ENCODE measurements at regions not wholly inside any gene's neighbourhood (a gene's known extent, or its start where the extent isn't known, plus 50 kb on each side); places are given as distances from the start of the nearest gene placed in this dataset.
A peak's percentile ranks its signal among the peaks of the same experiment; 100 is the strongest.

- DNase-seq = no peak
These were observed 586.9 kb downstream of the TLE4 start for GRCh38 chr9:80158554-80159170.

GRCh38 chr9:80158131-80158530, 586.4 kb downstream of the TLE4 start:
- DNase-seq = no peak

GRCh38 chr9:80157561-80157983, 585.8 kb downstream of the TLE4 start:
- DNase-seq = no peak

GRCh38 chr9:80156756-80157472, 585.1 kb downstream of the TLE4 start:
- no peak for DNase-seq

GRCh38 chr9:80156262-80156661, 584.5 kb downstream of the TLE4 start:
- no peak for DNase-seq

- no peak for DNase-seq
These were observed 576.1 kb downstream of the TLE4 start for GRCh38 chr9:80147866-80148265.

- peak; percentile 1 for DNase-seq
These were observed 574.7 kb downstream of the TLE4 start for GRCh38 chr9:80146466-80146865.

GRCh38 chr9:80144856-80145255, 573.1 kb downstream of the TLE4 start:
- DNase-seq = no peak

- no peak for DNase-seq
These were observed 572.6 kb downstream of the TLE4 start for GRCh38 chr9:80144406-80144805.

- no peak for DNase-seq
These were observed 572.1 kb downstream of the TLE4 start for GRCh38 chr9:80143899-80144298.

GRCh38 chr9:80134487-80134886, 562.7 kb downstream of the TLE4 start:
- DNase-seq = no peak

- DNase-seq = no peak
These were observed 559.9 kb downstream of the TLE4 start for GRCh38 chr9:80131627-80132026.

GRCh38 chr9:80127920-80128319, 556.2 kb downstream of the TLE4 start:
- DNase-seq = no peak

GRCh38 chr9:80125731-80126264, 554.0 kb downstream of the TLE4 start:
- no peak for DNase-seq

- no peak for DNase-seq
These were observed 545.3 kb downstream of the TLE4 start for GRCh38 chr9:80117031-80117430.

- DNase-seq = no peak
These were observed 542.5 kb downstream of the TLE4 start for GRCh38 chr9:80114241-80114640.

- no peak for DNase-seq
These were observed 536.3 kb downstream of the TLE4 start for GRCh38 chr9:80107931-80108660.

GRCh38 chr9:80097476-80097875, 525.7 kb downstream of the TLE4 start:
- no peak for DNase-seq

- no peak for DNase-seq
These were observed 522.5 kb downstream of the TLE4 start for GRCh38 chr9:80094176-80094771.

GRCh38 chr9:80093695-80094094, 521.9 kb downstream of the TLE4 start:
- no peak for DNase-seq

GRCh38 chr9:80091526-80091925, 519.8 kb downstream of the TLE4 start:
- DNase-seq = no peak

- DNase-seq = no peak
These were observed 518.6 kb downstream of the TLE4 start for GRCh38 chr9:80090317-80090716.

GRCh38 chr9:80086822-80087345, 515.1 kb downstream of the TLE4 start:
- no peak for DNase-seq

Measured in hematopoietic multipotent progenitor cell treated with erythropoietin and hydrocortisone succinate and interleukin-3 and kit ligand, for 6 days (in vitro differentiated cells).